D341Med (cell line): ENCODE measurements at regions not wholly inside any gene's neighbourhood (a gene's known extent, or its start where the extent isn't known, plus 50 kb on each side); places are given as distances from the start of the nearest gene placed in this dataset.
"Not testable (repeated sequence)": the region's sequence is repeated elsewhere in the genome, so short reads cannot be mapped to it uniquely, and the experiment has no call there.

Experiments
- DNase-seq: peaks from one replicate; pipeline ENCODE4 v3.0.0; 2012; ENCODE audit warnings: low spot score

GRCh38 chr1:213531369-213532310 is 456.1 kb upstream of the PROX1 start:
- no peak for DNase-seq

DNA sequence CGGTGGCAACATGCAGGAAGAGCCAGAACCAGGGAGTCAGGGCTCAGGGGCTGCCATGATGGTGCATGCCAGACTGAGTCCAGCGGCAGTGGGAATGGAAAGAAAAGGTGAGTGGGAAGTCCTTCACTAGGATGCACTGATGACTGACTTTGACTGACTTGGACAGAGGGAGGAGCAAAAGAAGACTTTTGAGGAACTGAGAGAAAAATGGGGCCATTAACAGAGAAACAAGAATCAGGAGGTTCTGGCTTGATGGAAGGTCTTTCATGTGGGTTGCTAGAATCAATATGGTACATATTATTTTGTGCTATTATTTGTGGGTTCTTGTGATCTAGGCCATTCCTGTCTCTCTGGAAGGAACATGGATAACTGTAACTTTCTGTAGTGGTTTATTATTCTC is 454.6 kb upstream of the PROX1 start:
- no peak for DNase-seq

GRCh38 chr1:213535679-213536078 is 452.1 kb upstream of the PROX1 start:
- DNase-seq, result no peak

- DNase-seq, result no peak
These were observed 449.5 kb upstream of the PROX1 start for GRCh38 chr1:213538251-213538650.

- no peak for DNase-seq
These were observed 448.3 kb upstream of the PROX1 start for GRCh38 chr1:213539464-213539863.

- no peak for DNase-seq
These were observed 446.1 kb upstream of the PROX1 start for GRCh38 chr1:213541641-213542040.

GRCh38 chr1:213545181-213545580 is 442.6 kb upstream of the PROX1 start:
- DNase-seq, result not testable (repeated sequence)

GRCh38 chr1:213549982-213550381 is 437.8 kb upstream of the PROX1 start:
- DNase-seq, result no peak

DNA sequence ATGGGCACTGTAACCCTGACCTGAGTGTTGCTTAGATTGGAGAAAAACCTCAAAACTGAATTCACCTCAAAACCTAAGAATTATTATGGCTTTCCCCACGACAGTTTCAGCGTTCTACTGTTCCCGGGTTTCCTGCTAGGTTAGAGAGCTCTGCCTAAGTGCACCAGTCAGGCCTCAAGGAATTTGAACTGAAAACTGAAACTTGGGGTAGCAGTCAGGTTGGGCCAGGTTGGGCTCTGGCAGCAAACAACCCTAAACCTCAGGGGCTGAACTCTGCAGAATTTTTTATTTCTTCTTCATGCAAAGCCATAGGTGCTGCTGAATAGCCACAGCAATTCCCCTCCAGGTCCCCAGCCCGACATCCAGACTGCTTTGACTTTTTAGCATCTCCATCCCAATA is 437.0 kb upstream of the PROX1 start:
- no peak for DNase-seq

DNA sequence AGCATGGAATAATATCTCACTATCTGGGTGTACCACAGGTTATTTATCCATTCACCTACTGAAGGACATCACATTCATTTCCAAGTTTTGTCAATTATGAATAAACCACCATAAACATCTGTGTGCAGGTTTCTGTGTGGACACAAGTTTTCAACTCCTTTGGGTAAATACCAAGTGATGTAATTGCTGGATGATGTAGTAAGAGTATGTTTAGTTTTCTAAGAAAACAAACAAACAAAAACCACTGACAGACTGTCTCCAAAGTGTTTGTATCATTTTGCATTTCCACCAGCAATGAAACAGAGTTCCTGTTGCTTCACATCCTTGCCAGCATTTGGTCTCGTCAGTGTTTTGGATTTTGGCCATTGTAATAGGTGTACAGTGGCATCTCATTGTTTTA is 435.7 kb upstream of the PROX1 start:
- no peak for DNase-seq

DNA sequence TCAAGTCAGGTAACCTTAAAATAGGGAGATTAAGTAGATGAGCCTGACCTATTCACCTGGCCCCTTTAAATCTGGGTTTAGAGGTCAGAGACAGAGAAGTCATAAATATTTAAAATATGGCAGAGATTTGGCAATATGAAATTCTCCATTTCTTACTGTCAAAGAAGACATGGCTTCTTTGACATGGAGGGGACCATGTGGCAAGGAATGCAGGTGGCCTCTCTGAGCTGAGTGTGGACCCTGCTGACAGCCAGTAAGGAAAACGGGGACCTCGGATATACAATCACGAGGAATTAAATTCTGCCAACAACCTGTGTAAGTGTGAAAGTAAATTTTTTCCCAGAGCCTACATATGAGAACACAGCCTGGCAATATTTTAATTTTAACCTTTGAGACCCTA is 427.5 kb upstream of the PROX1 start:
- DNase-seq, result no peak

DNA sequence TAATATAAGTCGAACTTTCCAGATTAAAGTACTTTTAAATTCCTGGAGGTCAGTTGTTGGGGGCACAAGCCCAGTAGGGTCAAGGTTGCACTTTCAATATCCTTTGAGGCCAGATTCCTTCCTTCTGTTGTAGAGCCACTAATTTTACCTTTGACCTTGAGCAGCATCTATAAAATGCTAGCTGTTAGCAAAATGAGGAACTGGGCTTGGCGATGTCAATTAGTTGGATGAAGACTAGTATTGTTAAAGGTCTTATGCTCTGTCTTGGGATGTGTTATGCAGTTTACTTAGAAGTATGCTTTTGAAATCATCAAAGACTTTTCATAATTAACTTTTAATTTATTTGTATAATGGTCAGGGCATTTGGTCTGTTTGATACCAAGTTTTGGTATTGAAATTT is 425.9 kb upstream of the PROX1 start:
- no peak for DNase-seq

DNA sequence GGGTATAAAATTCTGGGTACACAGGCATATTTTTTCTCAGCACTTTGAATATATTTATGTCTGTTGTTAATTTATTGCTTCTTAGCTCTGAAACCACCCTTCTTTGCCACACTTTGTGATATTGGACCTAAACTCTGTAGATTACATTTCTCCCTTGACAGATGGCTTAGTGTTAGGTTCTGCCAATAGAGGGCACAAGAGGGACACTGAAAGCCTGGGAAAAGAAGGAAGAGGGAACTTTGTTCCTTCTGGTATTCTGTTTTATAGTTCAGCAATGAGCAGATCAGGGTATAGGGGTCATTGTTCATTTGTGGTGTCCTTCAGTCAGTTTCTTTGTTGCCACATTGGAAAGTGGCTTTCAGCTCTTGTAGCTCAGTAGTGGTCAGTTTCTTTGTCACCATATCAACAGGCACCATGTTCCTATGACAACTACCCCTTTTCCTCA is 423.5 kb upstream of the PROX1 start:
- no peak for DNase-seq

DNA sequence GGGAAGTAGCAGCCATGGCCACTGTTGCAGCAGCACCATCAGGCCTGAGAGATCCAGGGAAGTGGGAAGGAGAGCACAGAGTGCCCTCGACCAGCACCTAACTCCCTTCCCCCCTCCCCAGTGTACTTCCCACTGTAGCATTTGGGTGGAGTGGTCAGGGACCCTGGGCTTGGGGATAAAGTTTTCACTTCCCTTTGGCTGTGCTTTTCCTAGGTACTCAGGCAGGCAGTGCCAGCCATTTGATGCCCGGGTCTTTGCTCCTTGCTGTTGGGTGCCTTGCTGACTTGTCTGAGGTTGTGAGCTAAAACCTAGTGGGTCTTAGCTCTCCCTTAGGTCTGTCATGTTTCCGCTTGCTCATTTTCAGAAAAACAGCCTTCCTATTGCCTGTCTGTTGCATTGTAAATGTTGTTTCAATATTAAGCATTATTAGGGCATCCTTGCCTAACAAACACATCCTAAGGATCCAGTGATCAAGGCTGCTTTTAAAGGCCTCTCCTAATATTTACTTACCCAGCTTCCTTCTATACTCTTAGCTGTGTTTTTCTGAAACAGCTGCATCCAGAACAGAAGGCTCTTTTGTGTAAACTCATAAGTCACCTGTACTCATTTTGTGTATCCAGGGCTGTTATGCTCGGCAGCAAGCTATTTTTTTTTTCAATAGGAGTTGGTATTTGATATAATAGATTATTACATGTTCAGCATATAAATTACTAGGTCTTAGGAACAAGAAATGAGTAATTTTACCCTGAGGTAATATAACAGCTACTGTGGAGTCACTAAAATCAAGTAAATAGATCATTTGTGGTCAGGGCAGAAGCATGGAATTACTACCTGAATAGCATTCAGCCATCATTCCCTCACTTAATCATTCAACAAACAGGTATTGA is 418.6 kb upstream of the PROX1 start:
- DNase-seq, result no peak

GRCh38 chr1:213569816-213570150 is 418.0 kb upstream of the PROX1 start:
- no peak for DNase-seq

GRCh38 chr1:213570487-213570886 is 417.3 kb upstream of the PROX1 start:
- DNase-seq, result no peak

DNA sequence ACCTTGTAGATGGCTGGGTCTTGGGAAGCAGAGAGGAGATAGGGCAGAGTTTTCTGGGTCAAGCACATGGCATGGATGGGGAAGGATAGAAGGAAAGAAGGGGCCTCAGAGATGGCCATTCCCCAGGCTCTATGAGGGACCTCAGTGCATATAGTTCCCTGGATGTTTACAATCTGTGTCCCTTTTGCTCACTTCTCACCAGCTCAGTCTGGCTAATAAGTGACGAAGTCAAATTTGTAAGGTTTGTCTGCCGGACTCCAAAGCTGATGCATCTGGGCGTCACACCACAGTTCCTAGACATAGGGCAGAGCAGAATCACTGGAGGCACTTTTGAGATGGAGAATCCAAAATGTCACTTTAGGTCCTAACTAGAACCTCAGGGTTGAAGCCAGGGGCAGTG is 416.4 kb upstream of the PROX1 start:
- no peak for DNase-seq

DNA sequence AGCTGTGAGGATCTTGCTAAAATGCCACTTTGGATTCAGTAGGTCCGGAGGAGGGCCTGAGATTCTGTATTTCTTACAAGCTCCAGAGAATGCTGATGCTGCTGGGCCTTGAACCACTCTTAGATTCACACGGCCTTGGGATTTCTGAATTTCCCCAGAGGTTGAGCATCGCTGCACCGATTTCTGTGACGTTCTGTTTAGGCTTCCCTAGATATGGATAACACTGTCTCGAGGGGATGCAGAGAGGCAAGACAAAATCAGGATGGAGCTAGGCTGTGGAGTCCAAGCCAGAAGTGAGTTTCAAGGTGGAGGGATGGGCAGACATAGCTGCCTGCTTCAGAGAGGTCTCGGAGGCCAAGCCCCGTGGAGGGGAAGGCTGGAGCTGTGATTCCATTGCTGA is 415.9 kb upstream of the PROX1 start:
- DNase-seq, result no peak

- DNase-seq, result no peak
These were observed 414.7 kb upstream of the PROX1 start for GRCh38 chr1:213572912-213573647.

- DNase-seq, result no peak
These were observed 414.1 kb upstream of the PROX1 start for GRCh38 chr1:213573648-213574009.

DNA sequence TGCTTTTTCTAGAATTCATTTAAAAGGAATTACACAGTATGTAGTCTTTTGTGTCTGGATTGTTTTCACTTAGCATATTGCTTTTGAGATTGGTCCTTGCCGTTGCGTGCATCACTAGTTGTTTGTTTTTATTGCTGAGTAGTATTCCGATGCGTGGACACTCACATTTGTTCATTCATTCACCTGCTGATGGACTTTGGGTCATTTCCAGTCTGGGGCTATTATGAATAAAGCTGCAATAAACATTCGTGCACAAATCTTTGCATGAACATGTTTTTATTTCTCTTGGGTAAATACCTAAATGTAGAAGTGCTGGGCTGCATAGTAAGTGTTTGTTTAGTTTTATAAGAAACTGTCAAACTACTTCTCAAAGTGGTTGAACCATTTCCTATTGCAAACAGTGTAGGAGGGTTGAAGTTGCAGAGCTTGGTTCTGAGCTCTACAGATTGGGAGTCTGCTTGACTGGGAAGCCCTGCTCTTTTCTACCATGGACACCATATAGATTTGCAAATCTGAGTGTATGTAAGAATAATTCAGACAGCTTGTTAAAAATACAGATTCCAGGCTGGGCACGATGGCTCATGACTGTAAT is 404.7 kb upstream of the PROX1 start:
- DNase-seq, result no peak

DNA sequence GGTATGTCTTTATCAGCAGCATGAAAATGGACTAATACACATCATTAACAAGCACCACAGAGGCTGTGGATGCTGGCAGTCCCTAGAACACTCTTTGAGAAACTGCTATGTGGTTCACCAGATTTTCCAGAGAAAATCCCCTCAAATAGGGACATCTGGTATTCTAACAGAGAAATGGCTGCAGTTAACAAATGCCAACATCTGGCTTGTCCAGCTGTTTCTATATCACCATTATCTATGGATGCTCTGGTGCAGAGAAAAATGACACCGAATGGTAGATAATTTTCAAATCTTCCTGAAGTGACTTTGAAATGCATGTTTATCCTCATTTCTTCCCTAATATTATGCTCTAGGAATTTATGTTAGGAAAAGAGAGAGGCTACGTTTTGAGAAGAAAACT is 403.5 kb upstream of the PROX1 start:
- DNase-seq, result no peak
